KMS-11 (cell line): ENCODE measurements at regions not wholly inside any gene's neighbourhood (a gene's known extent, or its start where the extent isn't known, plus 50 kb on each side); places are given as distances from the start of the nearest gene placed in this dataset.

Source experiments
- H2AFZ ChIP-seq: fragments of 200-600 bp; sonication (generic); 2 replicates; pipeline ENCODE4 v1.6.1; 2016; ENCODE audit warnings: antibody characterized with exemption, mixed run types, low read depth
- H3K27ac ChIP-seq: fragments of 200-600 bp; sonication (generic); 2 replicates; pipeline ENCODE4 v1.6.1; 2016; ENCODE audit warnings: mild to moderate bottlenecking, mixed run types
- H3K27me3 ChIP-seq: fragments of 200-600 bp; sonication (generic); 2 replicates; pipeline ENCODE4 v1.6.1; 2017; ENCODE audit warnings: mild to moderate bottlenecking, low read depth, mixed run types, moderate library complexity; ENCODE audit not compliant: insufficient read depth
- H3K36me3 ChIP-seq: fragments of 200-600 bp; sonication (generic); 2 replicates; pipeline ENCODE4 v1.6.1; 2017; ENCODE audit warnings: mild to moderate bottlenecking, mixed run types; ENCODE audit not compliant: insufficient read depth
- H3K4me1 ChIP-seq: fragments of 200-600 bp; sonication (generic); 2 replicates; pipeline ENCODE4 v1.6.1; 2016; ENCODE audit warnings: mild to moderate bottlenecking, low read depth, mixed run types; ENCODE audit not compliant: poor library complexity, severe bottlenecking
- H3K4me2 ChIP-seq: fragments of 200-600 bp; sonication (generic); 2 replicates; pipeline ENCODE4 v1.7.0; 2016; ENCODE audit warnings: mild to moderate bottlenecking, mixed run types
- H3K4me3 ChIP-seq: fragments of 200-600 bp; sonication (generic); IDR thresholded peaks from 2 replicates; pipeline ENCODE4 v1.6.1; 2017; ENCODE audit warnings: low read depth, low read length, mixed read lengths; ENCODE audit not compliant: insufficient read depth
- H3K79me2 ChIP-seq: fragments of 200-600 bp; sonication (generic); 2 replicates; pipeline ENCODE4 v1.6.1; 2016; ENCODE audit warnings: low read depth, mixed run types; ENCODE audit not compliant: insufficient read depth
- H3K9ac ChIP-seq: fragments of 200-600 bp; sonication (generic); 2 replicates; pipeline ENCODE4 v1.6.1; 2016; ENCODE audit warnings: mild to moderate bottlenecking, mixed run types
- H4K20me1 ChIP-seq: fragments of 200-600 bp; sonication (generic); 2 replicates; pipeline ENCODE4 v1.6.1; 2016; ENCODE audit warnings: mild to moderate bottlenecking, mixed run types; ENCODE audit not compliant: insufficient read depth
- TF ChIP-seq, protein P1 (sequence below): fragments of 200-600 bp; sonication (generic); conservative IDR thresholded peaks from 2 replicates; pipeline ENCODE4 v1.6.1; 2017; ENCODE audit warnings: low read depth, mild to moderate bottlenecking, antibody characterized with exemption, low read length, moderate library complexity, mixed read lengths

DNA sequence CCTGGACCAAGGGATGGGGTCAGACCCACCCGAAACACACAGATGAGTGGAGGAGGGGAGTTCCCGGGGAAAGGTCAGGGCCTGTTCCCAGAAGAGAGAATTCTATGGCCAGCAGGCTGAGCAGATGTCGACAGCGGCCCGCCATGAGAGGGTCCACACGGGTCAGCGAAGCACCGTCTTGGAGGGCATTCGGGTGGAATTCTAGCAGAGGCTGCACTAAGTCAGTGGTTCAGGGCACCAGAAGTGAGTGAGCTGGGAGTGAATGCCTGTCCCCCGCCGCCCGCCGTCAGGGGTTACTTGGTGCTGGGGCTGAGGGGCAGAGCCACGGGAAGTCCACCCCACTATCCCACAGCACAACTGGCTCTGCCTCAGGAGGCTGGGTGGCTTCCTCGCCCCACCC is 96.2 kb upstream of the VSTM2B start:
- H3K4me1 ChIP-seq, result no peaks in the 10 kb centered on the region
- H3K9ac ChIP-seq, result no peak overlapping the region
- TF ChIP-seq, protein P1, sequence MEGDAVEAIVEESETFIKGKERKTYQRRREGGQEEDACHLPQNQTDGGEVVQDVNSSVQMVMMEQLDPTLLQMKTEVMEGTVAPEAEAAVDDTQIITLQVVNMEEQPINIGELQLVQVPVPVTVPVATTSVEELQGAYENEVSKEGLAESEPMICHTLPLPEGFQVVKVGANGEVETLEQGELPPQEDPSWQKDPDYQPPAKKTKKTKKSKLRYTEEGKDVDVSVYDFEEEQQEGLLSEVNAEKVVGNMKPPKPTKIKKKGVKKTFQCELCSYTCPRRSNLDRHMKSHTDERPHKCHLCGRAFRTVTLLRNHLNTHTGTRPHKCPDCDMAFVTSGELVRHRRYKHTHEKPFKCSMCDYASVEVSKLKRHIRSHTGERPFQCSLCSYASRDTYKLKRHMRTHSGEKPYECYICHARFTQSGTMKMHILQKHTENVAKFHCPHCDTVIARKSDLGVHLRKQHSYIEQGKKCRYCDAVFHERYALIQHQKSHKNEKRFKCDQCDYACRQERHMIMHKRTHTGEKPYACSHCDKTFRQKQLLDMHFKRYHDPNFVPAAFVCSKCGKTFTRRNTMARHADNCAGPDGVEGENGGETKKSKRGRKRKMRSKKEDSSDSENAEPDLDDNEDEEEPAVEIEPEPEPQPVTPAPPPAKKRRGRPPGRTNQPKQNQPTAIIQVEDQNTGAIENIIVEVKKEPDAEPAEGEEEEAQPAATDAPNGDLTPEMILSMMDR, result no peak
- no peak overlapping the region for H3K27ac ChIP-seq
- no peaks in the 10 kb centered on the region for H3K27me3 ChIP-seq
- no peaks in the 10 kb centered on the region for H3K36me3 ChIP-seq
- no peak overlapping the region for H3K4me2 ChIP-seq
- no peak overlapping the region for H3K4me3 ChIP-seq
- H2AFZ ChIP-seq, result no peak overlapping the region
- no peaks in the 10 kb centered on the region for H3K79me2 ChIP-seq
- no peaks in the 10 kb centered on the region for H4K20me1 ChIP-seq

DNA sequence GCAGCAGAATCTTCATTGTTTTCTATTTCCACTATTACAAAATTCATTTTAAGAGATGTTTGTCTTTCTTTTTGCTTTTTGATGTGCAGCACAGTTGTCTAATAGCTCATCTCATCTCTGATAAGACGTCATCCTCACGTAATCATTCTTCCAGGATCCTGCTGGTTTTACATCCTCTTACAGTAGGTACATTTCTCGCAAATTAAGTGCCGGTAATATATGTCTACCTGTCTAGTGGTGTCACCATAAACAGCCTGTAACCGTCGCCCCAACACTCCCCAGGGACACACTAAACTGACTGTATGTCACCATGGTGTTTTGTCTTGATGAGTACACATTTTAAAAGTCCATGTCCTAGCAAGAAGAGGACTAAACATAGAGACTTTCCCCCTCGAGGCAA is 94.5 kb upstream of the VSTM2B start:
- H3K4me2 ChIP-seq, result no peak overlapping the region
- no peak overlapping the region for H3K4me3 ChIP-seq
- H3K4me1 ChIP-seq, result no peaks in the 10 kb centered on the region
- no peaks in the 10 kb centered on the region for H3K79me2 ChIP-seq
- H3K36me3 ChIP-seq, result no peaks in the 10 kb centered on the region
- H3K27me3 ChIP-seq, result no peaks in the 10 kb centered on the region
- TF ChIP-seq, protein P1, result no peak
- no peak overlapping the region for H3K27ac ChIP-seq
- no peaks in the 10 kb centered on the region for H4K20me1 ChIP-seq
- no peak overlapping the region for H3K9ac ChIP-seq
- no peak overlapping the region for H2AFZ ChIP-seq

DNA sequence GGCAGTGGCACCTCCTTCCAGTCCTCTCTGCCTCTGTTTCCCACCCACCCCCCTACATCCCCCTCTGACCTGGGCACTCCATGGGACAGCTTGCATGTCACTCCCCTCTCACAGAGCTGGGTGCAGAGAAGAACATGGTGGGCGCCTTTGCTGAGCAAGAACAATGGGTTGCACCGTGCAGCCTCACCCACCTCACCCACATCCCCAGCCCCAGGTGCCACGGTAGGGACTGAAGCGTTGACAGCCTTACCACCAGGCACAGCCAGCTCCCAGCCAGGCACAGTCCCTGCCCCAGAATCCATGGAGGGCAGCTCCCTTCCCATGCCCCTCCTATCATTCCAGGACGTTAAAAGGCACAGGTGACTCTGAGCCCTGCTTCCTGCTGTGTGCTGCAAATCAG is 93.1 kb upstream of the VSTM2B start:
- H3K9ac ChIP-seq, result no peak overlapping the region
- no peaks in the 10 kb centered on the region for H4K20me1 ChIP-seq

GRCh38 chr19:29436591-29437103 is 89.1 kb upstream of the VSTM2B start:
- TF ChIP-seq, protein P1, result no peak
- Histone ChIP-seq H3K9ac (no peak overlapping the region), H2AFZ (no peak overlapping the region), H3K4me3 (no peak overlapping the region), H4K20me1 (no peaks in the 10 kb centered on the region), H3K27me3 (no peaks in the 10 kb centered on the region; the same call in 1 of the 2 replicates), H3K27ac (no peak overlapping the region), H3K4me2 (no peak overlapping the region), H3K4me1 (no peaks in the 10 kb centered on the region), H3K36me3 (no peaks in the 10 kb centered on the region), H3K79me2 (no peaks in the 10 kb centered on the region)

More for the DNA sequence above, 93.1 kb upstream of the VSTM2B start:
- Histone ChIP-seq H3K4me2 (no peak overlapping the region), H2AFZ (no peak overlapping the region), H3K4me3 (no peak overlapping the region), H3K79me2 (no peaks in the 10 kb centered on the region), H3K36me3 (no peaks in the 10 kb centered on the region), H3K27me3 (no peaks in the 10 kb centered on the region; the same call in 1 of the 2 replicates), H3K4me1 (no peaks in the 10 kb centered on the region), H3K27ac (no peak overlapping the region)
- TF ChIP-seq, protein P1, result no peak
